ENCODE measurements at regions not wholly inside any gene's neighbourhood (a gene's known extent, or its start where the extent isn't known, plus 50 kb on each side); places are given as distances from the start of the nearest gene placed in this dataset.
"Not testable (repeated sequence)": the region's sequence is repeated elsewhere in the genome, so short reads cannot be mapped to it uniquely, and the experiment has no call there.

DNA sequence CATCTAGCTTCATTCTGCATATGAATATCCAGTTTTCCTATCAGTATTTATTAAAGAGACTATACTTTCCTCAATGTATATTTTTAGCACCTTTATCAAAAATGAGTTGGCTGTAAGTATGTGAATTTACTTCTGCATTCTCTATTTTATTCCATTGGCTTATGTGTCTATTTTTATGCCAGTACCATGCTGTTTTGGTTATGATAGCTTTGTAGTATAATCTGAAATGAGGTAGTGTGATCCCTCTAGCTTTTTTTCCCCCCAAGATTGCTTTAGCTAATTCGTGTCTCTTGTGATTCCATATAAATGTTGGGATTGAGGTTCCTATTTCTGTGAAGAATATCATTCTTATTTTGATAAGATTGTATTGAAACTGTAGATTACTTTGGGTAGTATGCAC is 469.1 kb upstream of the MAP3K7 start:
- DNase-seq (ENCODE audit: low spot score): no peak

DNA sequence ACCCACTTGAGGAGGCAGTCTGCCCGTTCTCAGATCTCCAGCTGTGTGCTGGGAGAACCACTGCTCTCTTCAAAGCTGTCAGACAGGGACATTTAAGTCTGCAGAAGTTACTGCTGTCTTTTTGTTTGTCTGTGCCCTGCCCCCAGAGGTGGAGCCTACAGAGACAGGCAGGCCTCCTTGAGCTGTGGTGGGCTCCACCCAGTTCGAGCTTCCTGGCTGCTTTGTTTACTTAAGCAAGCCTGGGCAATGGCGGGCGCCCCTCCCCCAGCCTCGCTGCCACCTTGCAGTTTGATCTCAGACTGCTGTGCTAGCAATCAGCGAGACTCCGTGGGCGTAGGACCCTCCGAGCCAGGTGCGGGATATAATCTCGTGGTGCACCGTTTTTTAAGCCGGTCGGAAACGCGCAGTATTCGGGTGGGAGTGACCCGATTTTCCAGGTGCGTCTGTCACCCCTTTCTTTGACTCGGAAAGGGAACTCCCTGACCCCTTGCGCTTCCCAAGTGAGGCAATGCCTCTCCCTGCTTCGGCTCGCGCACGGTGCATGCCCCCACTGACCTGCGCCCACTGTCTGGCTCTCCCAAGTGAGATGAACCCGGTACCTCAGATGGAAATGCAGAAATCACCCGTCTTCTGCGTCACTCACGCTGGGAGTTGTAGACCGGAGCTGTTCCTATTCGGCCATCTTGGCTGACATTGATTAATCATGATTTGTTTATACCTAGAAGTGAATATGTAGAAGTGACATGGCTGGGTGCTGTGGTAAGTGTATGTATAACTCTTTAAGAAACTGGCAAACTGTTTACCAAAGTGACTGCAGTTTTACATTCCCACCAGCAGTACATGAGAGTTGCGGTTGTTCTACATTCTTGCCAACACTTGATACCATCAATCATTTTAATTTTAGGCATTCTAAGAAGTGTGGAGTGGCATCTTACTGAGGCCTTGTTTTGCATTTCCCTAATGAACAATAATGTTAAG is 465.9 kb upstream of the MAP3K7 start:
- not testable (repeated sequence) for DNase-seq (ENCODE audit: low spot score)

DNA sequence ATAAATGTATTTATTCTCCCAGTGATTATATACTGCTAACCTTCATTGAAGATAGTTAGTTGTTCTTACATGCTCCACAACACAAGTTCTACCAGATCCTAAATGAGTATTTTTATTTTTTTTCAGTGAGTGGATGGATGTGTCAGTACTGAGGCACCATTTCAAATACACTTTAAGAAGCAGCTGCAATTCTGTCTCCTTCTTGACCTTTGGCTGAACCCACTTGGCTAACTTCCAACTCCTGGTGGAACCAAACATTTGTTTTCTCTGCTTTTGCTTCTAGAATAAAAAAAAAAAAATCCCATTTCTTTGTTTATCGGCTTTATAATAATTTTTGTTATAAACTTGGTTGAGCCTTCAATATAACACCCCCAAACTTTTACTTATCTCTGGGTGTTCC is 458.3 kb upstream of the MAP3K7 start:
- no peak for DNase-seq (ENCODE audit: low spot score)

DNA sequence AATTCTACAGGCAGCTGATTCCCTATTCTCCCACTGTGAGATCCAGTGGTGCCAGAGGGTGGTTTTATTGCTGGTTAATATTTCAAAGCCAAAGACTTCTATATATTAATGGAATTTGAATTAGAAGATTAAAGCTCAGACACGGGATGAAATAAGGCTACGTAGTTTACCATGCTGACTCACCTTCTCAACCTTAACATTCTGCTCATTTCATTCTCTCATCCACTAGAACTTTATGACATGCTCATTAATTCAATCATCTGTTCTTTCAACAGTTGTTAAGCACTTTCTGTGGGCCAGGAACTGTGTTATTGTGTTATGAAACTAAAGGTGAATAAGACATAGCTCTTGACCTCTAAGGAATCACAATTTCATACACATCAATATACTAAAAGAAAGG is 456.9 kb upstream of the MAP3K7 start:
- DNase-seq (ENCODE audit: low spot score): no peak

DNA sequence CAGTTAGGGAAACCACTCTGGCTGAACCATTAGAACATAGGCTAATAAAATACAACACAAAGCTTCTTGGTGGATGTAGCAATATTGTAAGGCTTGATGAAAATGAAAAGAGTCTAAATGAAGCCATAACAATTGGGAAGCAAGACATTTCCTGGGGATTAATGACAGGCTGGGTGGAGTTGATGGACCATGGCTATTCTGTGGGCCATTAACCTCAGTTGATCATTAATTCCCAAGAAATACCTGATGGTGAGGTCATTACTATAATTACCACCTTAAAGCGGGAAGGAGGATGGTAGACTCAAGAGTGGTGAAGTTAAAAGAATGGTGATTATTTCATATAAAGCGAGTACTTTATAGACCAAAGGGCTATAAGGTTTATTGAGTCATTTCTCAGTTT is 455.8 kb upstream of the MAP3K7 start:
- no peak for DNase-seq (ENCODE audit: low spot score)

DNA sequence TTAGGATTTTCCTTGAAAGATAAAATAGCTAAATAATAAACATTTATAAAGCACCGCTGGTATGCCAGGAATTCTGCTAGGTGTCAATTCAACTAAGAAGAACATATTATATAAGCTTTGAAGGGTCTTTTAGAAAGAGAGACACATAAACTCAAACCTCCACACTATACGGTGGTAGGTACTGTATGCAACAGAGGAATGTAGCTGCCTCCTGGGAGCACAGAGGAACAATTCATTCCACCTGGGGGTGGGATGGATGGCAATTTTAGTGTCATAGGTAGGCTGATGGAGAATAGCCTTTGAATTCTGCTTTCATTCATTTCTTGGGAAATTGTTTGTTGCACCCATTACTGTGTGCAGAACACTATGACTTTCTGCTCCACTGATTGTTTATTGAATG is 447.1 kb upstream of the MAP3K7 start:
- no peak for DNase-seq (ENCODE audit: low spot score)

DNA sequence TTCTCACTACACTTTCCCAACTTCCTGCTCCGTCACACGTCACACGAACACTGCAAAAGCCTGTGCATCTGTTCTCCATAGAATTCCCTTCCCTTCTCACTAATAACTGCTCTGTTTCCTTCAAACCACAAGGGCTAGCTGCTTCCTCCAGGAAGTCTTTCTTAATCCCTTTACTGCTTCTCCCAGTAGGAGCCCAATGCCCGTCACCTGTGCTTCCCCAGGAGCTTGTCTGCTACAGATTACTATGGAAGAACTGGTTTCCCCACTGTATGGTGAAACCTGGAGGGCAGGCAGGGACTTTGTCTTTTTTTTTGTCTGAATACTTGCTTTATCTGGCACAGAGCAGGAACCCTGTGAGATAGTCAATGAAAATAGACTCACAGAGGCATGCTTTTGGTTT is 444.7 kb upstream of the MAP3K7 start:
- DNase-seq (ENCODE audit: low spot score): no peak

DNA sequence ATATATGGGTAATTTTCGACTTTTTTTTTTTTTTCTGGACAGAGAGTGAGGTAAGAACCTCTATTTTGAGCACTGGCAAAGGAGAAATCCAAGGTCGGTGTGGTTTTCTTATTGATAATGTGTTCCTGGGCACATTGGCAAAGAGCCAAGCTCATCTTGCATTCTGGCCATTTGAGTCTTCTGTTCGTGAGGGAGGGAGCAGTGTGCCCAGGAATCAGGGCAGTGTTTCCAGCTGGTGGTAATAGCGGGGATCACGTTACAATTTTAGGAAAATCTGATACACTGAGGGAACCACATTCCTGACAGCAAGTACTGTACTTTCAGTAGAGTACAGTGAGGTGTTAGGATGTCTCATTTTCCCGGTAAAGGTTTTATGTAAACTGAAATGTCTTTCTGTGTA is 442.3 kb upstream of the MAP3K7 start:
- no peak for DNase-seq (ENCODE audit: low spot score)

DNA sequence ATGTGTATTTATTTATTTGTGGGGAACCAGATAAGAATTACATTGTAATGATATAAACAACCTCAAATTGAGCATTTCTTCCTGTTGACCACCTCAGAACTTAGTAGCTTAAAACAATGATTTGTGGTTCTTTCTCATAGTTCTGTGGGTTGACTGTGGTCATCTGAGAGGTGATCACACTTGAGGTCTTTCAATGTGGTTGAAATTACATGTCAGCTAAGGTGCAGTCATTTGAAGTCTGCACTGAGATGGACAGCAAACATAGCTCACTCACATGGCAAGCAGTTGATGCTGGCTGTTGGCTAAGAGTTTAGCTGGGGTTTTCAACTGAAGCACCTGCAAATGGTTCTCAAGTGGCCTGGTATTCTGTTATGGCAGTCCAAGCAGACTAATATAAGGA is 436.7 kb upstream of the MAP3K7 start:
- DNase-seq (ENCODE audit: low spot score): no peak

DNA sequence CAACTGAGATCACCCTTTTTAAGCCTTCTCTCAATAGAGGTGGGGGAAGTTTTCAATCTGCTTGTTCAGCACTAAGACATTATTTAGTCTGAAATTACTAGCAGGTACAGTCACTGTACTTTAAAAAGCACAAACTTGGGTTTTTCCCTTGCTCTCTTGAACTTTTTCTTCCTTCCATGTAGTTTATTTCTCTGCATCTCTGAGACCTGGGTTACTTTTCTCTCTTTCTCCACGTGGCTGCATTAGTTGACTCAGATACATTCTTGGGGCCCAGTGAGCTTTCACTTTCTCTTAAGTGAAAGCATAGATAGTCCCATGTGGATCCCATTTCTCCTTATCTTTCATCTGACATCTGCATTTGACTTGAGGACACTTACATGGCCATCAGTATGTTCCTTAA is 433.9 kb upstream of the MAP3K7 start:
- no peak for DNase-seq (ENCODE audit: low spot score)

DNA sequence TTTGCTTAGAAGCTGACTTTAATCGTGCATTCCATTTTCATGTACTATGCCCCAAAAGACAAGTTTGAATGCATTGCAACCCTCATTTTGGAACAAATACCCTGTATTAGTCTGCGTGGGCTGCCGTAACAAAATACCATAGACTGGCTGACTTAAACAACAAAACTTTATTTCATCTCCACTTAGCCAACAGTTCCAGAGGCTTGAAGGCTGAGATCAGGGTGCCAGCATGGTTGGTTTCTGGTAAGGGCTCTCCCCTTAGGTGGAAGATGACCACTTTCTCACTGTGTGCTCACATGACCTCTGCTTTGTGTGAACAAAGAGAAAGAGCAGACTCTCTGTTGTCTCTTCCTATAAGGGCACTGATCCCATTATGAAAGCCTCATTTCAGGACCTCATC is 431.7 kb upstream of the MAP3K7 start:
- no peak for DNase-seq (ENCODE audit: low spot score)

DNA sequence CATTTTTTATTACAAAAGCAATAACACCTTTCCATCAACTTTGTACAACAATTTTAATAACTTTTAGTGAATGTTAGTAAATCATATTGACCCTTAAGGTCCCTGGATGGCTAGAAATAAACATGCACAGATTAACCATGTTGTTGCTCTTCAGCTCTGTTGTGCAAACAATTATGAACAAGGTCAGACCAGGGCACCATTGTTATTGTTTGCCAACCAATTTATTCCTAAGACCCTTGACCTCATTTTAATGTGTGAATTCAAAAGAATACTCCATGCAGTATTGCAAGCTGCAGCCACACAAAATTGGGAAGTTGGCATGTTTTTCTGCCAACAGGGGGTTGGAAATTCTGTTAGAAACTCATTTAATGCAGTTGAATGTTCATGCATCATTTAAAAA is 426.6 kb upstream of the MAP3K7 start:
- DNase-seq (ENCODE audit: low spot score): no peak

DNA sequence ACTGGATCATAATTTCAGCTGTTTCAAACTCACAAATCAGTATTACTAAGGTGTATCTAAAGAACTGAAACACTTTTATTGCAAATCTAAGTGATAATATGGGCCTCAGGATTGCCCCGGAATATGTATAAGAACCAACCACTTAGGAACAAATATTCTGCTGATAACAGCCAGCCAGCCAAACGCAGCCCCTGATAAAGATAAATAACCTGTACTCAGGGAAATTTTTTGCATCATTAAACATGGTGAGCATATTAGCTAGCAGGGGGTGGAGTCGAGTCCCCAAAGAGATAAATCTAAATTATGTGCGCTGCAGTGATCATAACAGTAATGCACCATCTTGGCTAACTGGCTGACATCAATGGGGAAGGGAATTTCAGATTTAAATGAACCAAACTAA is 410.2 kb upstream of the MAP3K7 start:
- DNase-seq (ENCODE audit: low spot score): no peak

DNA sequence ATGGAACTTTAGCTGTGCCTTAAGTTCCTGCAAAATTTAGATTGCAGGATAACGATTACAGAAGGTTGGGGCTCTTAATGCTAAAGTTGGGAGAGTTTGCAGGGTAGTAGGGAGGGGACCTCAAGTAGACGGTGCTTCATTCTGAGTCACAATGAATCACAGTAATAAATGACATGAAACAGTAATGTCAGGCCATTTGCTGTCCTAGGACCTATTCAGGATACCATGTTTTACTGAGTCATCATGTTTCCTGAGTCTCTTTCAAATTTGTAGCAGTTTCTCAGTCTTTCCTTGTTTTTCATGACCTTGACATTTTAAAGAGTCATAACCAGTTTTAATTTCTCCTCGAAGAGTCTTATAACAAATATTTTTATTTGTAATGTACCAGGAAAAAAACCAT is 406.9 kb upstream of the MAP3K7 start:
- no peak for DNase-seq (ENCODE audit: low spot score)

DNA sequence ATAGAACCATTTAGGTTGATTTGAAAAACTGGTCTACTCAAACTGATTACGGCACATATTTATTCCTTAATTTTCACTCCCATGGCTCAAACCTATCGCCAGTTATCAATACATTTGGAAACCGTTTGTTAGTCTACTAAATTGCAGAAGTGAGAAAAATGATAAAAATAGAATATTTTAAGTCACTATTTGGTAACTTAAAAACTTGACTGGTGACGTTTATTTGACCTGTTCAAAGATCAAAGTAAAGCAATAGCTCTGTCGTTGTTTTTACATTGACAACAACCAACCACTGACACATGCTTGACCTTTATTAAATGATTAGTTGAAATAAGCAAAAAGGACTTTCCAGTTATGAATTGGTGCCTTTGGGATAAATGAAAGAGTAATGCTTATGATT is 402.9 kb upstream of the MAP3K7 start:
- DNase-seq (ENCODE audit: low spot score): no peak

DNA sequence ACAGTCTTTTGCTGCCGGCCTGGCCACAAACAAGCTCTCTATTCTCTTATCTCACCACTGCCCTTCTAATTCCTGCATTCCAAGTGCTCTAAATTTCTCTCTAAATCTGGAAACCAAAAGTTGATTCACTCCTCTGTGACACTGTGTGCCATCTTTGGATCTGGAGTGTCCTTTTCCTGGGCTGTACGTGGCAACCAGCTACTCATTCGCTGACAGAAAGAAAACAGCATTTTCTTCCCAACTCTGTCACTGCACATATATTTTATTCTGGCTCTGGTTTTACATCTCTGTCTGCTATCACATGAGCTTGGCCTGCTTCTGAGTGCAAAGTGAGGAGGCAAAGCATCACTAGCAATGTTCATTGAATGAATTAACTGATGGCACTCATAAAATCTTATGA is 397.2 kb upstream of the MAP3K7 start:
- no peak for DNase-seq (ENCODE audit: low spot score)

DNA sequence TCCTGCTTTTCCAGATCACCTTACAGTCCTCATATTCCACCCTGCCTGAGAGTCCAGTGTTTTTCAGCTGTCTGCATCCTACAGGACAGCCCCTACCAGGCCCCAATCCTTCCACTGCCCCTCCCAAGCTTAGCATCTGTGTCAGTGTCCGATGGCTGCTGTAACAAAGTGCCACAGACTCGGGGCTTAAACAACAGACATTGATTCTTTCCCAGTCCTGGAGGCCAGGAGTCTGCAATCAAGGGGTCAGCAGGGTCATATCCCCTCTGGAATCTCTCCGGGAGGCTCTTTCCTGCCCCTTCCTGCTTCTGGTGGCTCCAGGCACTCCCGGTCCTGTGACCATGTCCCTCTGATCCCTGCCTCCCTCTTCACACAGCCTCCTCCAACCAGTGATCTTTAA is 396.6 kb upstream of the MAP3K7 start:
- no peak for DNase-seq (ENCODE audit: low spot score)

DNA sequence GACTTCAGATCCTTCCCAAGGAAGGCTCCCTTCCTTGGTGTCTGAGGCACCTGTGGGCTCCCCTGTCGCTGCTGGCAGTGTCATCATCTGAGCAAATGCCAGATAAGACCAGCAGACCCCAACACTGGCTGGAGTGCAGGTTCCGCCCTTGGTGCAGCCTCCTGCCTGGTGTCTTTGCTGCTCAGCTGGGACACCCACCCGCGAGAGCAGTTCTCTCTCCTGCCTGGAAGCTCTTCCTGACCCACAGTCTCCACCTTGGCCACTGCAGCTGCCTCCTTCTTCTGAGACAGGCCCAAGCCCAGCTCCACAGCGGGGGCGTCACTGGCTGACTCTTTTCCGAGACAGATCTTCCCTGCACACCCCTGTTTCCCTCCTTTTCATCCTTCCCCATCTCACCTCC is 395.7 kb upstream of the MAP3K7 start:
- no peak for DNase-seq (ENCODE audit: low spot score)

DNA sequence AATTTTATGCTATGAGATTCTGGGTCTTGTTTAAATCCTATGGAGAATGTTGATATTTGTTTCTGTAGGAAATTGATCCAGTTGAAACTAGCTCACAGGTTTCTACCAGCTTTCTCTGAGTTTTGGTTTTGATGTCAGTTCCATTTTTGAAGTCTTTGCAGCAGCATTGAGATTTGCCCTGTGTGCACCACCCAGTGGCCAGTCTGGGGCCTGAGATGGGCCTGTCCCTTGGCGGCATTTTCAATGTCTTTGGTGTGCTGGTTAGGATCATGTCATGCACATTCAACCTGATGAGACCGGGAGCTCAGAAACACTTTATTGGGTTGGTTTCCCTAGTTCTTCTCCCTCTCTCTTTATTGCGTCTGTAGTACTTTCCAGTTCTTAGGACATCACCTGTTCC is 395.2 kb upstream of the MAP3K7 start:
- DNase-seq (ENCODE audit: low spot score): no peak

DNA sequence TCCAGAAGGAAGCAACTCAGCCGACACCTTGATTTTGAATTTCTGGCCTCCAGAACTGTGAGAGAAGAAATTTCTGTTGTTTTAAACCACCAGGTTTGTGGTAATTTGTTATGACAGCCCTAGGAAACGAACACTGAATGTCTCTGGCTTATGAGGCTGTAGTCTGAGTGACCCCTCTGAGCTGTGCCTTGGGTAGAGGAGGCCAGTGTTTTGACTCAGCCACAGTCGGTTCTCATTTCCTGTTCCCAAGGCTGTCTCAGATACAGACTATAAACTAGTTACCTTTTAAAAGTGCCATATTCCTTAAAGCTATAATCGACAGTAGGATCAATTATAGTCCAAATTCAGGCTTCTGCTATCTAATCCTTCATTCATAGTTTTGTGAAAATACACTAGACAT is 391.2 kb upstream of the MAP3K7 start:
- DNase-seq (ENCODE audit: low spot score): no peak

DNA sequence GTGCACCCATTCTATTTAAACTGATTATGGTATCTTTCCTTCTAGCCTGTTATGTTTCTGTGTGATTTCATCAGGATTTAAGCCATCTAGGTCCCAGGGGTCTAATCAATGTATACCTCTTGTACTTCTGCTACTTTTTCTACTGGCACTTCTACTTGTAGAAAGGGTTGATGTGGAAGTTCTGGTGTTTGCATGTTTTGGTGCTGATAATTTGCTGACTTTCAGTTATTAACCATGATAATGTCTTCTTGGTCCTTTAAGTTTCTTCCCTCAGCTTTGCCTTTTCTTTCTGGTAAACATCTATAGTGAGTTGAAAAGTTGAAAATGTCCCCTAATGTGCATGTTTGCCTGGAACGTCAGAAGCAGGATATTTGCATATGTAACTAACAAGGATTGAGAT is 390.6 kb upstream of the MAP3K7 start:
- no peak for DNase-seq (ENCODE audit: low spot score)

DNA sequence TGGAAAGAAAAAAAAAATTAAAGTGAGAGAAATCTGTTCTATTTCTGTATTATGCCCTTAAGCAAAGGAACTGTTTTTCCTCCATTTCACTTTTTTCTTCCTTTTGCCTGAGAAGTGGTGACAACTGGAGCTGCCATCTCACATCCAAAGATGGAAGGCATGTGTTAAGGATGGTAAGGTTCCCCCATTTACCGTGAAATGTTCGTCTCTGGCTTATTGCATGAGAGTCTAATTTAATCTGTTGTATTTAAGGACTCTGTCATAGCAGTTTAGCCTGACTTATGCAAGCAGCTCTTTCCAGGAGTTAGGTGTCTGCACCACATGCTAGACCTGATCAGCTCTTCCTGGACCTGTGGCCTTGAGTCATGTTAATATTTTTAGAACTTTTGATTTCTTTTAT is 389.5 kb upstream of the MAP3K7 start:
- no peak for DNase-seq (ENCODE audit: low spot score)

DNA sequence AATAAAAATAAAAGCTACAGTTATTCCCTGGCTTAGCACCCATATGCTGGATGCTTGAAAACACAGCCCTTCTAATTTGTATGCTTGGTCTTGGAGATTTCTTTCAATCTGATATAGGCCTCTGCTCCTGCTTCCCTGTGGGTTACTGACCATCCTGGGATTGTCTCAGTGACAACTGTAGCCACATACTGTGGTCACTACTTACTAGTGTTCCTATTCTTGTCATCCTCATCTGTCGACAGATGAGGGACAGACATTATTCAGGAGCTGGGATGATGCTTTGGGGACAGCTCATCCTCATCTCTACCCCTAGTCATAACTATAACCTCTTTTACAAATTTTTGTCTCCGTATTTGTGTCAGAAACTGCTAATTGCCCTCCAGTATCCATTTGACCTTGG is 388.9 kb upstream of the MAP3K7 start:
- DNase-seq (ENCODE audit: low spot score): no peak

DNA sequence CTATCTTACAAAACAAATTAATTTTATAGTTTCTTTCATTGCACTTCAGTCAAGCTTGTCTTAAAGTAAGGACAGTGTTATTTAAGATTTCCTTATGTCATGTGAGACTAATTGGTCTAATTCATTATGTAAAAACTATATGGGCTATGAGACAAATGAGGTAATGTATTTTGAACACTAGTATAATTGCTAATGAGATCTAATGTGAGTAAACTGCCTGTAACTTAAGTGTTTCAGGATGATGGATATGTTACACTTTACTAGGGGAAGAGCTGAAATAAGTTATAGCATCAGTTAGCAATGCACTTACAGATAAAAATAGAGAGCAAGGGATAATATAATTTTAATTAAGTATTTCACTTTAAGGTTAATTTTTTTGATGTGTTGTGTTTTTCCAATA is 386.3 kb upstream of the MAP3K7 start:
- DNase-seq (ENCODE audit: low spot score): no peak
